HG03469 (cell line): ENCODE measurements at regions not wholly inside any gene's neighbourhood (a gene's known extent, or its start where the extent isn't known, plus 50 kb on each side); places are given as distances from the start of the nearest gene placed in this dataset.

ENCODE experiments used
- ATAC-seq: cut with Tn5 transposase; IDR thresholded peaks from one replicate; pipeline ENCODE4 v1.9.1; 2021; ENCODE audit warnings: mild to moderate bottlenecking, moderate library complexity, moderate number of reproducible peaks; ENCODE audit not compliant: unreplicated experiment

DNA sequence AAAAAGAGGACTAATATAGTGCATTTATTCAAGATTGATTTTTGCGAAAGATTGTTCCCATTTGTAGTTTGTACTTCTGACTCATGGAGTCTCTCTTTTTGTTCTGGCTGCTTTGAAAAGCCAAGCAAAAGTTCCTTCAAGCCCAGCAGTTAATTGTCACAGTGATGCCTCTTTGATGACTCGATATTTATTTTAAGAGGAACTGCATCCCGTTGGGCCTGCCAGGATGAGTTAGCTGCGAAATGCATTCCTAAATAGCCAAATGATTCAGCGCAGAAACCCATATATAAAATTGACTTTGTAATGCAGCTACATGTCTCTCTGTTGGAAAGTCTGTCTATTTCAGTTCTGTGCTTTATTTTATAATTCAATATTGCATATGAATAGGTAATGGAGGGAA, 295.1 kb downstream of the GBA3 start:
- ATAC-seq, result no peak

- no peak for ATAC-seq
Observed at GRCh38 chr4:22986881-22987280, 294.1 kb downstream of the GBA3 start.

DNA sequence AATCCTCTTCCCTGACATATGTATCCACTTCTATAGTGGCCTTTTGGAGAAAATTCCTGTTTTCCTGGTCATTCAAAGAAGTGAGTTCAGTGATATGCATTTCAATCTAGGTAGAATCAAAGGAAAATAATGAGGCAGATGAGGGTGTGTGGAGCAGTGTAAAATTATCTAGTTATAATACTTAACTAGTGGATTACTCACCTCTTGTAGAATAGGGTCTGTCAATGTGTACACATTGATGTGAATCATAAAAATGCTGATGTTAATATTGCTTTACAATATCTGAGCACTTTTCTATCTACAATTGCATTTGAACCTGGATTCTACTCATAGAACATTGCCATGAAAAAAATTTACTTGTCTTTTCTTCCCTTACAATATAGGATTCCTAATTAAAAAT, 293.5 kb downstream of the GBA3 start:
- ATAC-seq, result no peak

- ATAC-seq, result no peak
Observed at GRCh38 chr4:22984390-22984789, 291.7 kb downstream of the GBA3 start.

DNA sequence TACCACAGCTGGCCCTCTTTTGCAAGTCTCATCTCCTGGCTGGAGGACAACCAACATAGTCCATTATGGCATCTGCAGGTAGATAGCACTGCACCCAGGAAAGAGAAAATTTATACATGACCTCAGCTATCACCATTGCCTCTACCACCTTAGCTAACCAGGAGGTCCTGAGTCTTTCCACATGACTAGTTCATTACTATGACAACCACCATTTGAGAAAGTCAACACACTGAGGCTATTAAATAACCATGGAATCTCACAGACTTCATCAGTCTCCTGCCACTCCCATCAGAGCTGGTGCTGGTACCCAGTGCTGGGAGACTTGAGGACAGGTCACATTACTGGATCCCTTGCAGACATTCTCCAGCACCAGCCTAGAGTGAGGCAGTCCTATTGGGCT, 285.9 kb downstream of the GBA3 start:
- ATAC-seq, result no peak

DNA sequence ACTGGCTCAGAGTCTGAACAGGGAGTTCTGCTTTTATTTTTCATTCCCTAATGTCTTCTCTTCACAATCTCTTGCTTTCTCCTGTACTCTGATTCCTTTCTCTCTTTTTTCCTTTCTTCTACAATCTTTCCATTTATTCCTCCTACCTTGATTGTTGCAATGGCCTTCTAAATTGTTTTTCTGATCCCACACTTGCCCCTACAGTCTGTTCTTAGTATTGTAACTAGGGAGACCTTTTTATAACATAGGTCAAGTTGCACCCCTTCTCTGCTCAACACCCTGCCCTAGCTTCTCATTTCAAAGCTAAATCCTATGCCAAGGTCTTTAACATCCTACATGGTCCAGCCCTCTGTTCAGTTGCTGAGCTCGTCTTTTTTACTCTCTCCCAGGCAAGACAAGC, 277.9 kb downstream of the GBA3 start:
- ATAC-seq, result no peak

DNA sequence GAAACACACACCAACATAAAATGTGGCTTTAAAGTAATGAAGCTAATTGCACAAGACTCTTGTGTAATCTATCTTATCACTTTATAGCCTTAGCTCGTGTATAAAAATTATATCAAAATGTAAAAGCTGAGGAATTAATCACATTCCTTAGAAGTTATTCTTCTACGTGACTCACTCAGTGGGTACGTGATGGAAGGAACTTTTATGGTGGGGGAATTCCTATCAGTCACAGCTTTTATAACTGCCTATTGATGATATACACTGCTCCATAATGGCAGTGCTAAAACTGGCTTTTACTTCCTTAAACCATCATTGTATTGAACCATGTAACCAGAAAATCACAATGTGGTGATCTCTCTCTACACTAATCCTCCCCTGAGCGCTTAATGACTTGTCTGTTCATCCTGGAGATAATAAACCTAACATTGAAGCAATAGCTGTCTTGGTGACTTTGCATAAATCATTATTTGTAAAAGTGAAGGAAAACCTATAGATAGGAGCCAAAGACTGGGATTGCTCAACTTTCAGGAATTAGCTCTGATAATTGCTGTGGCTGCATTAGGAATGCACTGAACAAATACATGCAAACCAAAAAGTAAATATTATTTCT, 276.7 kb downstream of the GBA3 start:
- no peak for ATAC-seq

DNA sequence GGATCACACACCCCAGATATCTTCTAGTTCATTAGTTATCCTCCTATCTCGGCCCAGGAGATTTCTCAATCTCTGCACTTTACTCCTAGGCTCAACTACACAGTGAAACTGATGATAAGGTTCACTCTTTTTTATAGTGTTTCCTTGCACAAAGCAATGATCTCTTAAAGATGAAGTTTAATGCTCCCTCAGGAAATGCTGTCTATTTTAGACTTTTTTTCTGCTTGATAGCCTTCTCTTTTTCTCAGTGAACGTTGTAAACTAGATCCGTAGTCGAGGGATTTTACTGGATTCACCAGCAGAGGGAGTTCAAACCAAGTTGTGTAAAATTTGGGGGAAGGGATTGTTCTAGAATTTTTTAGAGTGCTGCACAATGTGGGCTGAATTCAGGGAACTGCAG, 269.6 kb downstream of the GBA3 start:
- no peak for ATAC-seq

- no peak for ATAC-seq
Observed at GRCh38 chr4:22959483-22959882, 266.7 kb downstream of the GBA3 start.

DNA sequence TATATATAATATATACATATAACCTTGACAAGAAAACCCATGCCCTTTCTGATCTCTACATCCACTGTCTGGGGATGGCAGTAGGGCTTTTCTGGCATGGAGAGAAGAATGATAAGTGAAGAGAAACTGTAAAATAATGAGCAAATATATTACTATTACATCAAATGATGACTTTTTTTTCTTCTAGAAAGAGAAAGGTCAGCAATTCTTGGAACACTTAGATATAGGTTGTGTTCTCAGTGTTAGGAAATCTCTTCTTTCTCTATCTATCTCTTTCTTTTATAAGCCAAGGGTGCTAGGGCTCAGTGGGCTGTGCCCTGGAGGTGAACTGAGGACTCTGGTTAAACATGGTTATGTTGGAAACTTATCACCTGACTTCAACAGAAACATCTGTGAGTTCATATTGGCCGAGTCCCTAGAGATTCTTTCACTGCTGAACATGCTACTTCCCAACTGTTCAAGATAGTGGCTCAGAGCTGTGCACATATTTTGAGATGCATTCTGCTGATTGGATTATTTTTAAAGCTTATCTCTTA, 265.1 kb downstream of the GBA3 start:
- ATAC-seq, result no peak

DNA sequence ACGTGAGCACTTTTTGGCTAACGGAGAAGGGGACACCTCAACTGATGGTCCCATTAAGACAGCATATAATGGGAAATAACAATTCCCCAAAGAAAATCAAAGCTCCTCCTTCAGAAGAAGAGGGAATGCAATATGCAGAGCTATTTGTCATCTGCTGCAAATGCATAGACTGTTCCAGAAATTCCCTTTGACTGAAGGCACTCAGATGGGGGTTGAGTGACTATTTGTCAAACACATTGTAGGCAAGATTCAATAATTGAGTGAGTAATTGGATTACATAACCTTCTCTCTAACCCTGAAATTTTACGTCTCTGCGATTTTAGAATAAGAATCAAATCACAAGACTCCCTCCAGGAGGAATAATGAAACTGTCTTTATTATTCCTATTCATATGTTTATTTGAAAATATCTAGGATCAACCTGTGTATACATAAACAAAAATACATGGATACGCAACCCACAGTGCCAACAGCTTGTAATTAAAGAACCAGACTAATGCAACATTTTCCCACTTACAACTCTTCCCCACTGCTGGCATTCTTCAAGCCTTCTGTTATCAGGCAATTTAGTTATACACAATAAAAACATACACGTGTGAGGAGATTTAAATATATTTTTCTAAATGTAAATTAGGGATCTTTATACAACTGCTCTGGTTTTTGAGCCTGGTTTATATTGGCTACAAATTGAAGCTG, 256.6 kb downstream of the GBA3 start:
- no peak for ATAC-seq

DNA sequence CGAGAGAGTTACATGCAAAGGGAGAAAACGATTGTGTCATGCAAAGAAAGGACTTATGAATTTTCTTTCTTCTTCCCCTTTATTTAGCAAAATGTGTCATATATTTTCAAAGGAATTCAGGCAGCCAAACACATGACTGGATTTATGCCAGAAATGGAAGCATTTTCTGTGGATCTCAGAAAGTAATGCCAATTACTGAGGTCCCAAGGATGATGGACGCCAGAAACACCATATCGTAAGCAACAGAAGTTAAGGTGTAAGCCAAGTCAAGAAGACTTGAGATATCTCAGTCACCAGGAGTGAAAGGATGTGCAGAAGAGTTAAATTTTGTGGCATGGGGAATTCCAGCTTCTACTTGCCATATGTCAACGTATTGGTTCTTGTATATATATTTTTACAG, 255.1 kb downstream of the GBA3 start:
- ATAC-seq, result no peak

DNA sequence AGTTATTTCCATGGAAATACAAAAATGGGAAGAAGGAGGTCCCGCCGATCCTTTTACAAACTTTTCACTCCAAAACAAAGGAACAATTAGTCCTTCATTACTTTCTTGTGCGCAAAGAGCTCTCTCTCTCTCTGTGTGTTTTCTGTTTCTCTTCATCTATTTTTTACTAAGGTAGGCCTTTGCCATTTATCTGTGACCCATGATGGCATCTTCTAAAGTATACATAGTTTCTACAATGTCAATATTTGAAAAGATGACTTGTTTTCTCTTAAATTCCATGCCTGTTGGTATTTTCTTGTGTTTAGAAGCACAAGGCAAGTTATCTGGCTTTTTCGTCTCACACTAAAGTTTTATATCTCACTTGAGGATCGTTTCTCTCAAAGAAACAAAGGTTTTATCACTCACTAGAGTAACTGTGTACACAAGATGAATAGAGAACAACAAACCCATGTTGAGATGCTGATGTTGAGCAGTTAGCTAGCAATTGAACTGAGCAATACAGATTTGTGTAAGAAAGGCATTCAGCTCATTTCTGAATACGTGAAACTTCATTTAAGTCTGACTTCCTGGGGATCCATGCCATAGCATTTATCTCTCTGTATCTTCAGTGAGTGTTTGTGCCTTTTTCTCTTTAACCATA, 250.3 kb downstream of the GBA3 start:
- ATAC-seq, result no peak

DNA sequence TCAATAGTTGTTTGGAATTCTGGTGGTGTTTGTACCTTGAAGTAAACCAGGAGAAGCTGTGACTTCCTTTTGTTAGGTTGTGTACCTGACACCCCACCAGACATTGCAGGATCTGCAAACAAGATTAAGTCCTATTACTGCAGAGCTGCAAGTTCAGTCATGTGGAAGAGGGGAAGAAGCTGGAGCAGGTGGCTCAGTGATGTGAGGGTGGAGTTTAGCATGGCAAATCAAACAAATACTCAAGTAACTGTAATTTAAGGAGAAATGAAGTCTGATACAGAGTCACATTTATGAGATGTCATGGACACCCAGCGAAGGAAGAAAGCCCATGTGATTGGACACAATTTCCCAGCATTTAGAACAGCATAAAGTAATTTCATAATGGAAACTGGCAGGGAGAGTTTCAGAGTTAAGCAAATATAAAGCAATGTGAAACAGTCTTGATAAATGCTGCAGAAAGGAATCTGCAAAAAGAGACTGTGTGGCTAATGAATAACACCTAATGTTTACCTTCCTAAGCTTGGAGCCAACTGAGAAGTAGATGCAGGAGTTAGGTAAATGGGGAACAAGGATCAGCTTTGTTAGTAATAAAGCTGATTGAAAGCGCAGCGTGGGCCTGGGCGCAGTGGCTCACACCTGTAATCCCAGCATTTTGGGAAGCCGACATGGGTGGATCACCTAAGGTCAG, 249.1 kb downstream of the GBA3 start:
- ATAC-seq, result no peak

DNA sequence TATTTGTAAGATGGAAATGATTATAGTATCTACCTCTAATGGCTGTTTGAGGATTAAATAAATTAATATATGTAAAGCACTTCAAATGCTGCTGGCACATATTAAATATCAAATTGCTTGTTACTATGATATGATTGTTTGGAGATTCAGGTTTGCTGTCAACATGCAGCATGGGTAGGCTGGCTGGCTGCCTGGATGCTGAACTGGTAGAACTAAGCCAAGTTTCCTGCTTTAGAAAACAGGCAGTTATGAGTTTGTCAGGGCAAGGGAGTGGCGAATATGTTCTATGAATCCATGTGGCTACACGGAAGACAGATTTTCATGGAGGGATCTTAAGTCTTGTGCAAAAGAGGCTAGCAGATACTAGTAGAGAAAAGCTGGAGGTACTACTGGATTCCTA, 239.6 kb downstream of the GBA3 start:
- no peak for ATAC-seq

DNA sequence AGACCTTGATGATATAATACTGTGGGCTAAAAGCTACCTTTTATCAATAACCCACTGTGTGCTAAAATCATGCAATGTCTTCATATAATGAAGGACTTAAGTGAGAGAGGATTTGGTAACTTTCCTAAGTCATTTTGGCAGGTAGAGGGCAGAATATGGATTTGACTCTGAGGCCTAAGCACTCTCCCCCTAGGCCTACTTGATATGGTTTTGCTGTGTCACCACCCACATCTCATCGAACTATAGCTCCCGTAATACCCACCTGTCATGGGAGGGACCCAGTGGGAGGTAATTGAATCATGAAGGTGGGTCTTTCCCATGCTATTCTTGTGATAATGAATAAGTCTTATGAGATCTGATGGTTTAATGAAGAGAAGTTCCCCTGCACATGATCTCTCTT, 229.7 kb downstream of the GBA3 start:
- no peak for ATAC-seq

GRCh38 chr4:22921936-22922335, 229.2 kb downstream of the GBA3 start:
- no peak for ATAC-seq

GRCh38 chr4:22911285-22911684, 218.5 kb downstream of the GBA3 start:
- ATAC-seq, result no peak

DNA sequence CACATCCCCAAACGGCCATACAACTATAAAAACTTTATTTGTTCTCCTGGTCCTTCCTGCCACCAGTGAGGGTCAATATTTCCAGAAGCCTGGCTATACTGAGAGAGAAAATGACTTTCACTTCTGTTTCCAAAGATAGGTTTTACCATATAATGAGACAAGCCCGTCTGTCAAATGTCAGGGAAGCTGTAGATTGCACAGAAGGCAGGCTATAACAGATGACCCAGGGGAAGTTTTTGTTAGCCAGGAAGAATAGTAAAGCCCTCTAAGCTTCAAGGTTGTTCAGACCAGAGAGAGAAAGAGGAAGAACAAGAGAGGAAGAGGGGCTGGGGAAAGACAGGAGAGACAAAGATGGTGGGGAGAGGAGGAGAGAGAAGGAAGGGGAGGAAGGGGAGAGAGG, 217.5 kb downstream of the GBA3 start:
- ATAC-seq, result no peak

DNA sequence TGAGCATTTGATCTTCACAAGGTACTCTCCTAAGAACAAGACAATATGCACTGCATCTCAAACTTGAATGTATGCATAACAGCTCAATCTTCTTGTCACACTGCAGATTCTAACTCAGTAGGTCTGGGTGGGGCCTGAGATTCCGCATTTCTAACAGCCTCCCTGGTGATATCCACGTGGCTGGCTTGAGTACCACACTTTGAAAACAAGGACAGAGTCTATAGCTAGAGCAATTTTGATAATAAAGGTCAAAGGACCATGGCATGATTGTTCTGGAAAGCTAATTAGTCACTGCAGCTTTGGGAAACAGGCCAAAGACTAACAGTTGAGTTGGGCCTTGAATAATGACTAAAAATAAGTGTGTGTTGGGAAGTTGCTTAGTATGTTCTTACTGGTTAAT, 213.3 kb downstream of the GBA3 start:
- no peak for ATAC-seq

- no peak for ATAC-seq
Observed at GRCh38 chr4:22903913-22904312, 211.2 kb downstream of the GBA3 start.

GRCh38 chr4:22901631-22902030, 208.9 kb downstream of the GBA3 start:
- ATAC-seq, result no peak
